Neural cell (in vitro differentiated cells): ENCODE measurements at regions not wholly inside any gene's neighbourhood (a gene's known extent, or its start where the extent isn't known, plus 50 kb on each side); places are given as distances from the start of the nearest gene placed in this dataset.

Experiments
- H2AFZ ChIP-seq: fragments of 200-600, 300-800 bp; sonication (generic), shearing (Covaris generic); 2 replicates; pipeline ENCODE4 v1.6.0; 2014; ENCODE audit warnings: low read depth, mild to moderate bottlenecking, antibody characterized with exemption, low read length, moderate library complexity
- H3F3A ChIP-seq: fragments of 200-600 bp; shearing (Covaris generic); 2 replicates; pipeline ENCODE4 v1.6.1; 2016; ENCODE audit warnings: mild to moderate bottlenecking, moderate library complexity, mixed read lengths, antibody characterized with exemption, low read length; ENCODE audit not compliant: insufficient read depth, poor library complexity, severe bottlenecking
- H3K27ac ChIP-seq: fragments of 200-600, 300-800 bp; sonication (generic), shearing (Covaris generic); 2 replicates; pipeline ENCODE4 v1.5.1; 2014; ENCODE audit warnings: mild to moderate bottlenecking, low read length, moderate library complexity
- H3K27me3 ChIP-seq: fragments of 300-800, 200-600 bp; sonication (generic), shearing (Covaris generic); 2 replicates; pipeline ENCODE4 v1.6.0; 2014; ENCODE audit warnings: mild to moderate bottlenecking, low read depth, low read length, moderate library complexity; ENCODE audit not compliant: insufficient read depth
- H3K36me3 ChIP-seq: fragments of 300-800, 200-600 bp; sonication (generic), shearing (Covaris generic); 2 replicates; pipeline ENCODE4 v1.5.1; 2014; ENCODE audit warnings: mild to moderate bottlenecking, antibody characterized with exemption, low read length, moderate library complexity; ENCODE audit not compliant: insufficient read depth
- H3K4me2 ChIP-seq: fragments of 300-800, 200-600 bp; sonication (generic), shearing (Covaris generic); 2 replicates; pipeline ENCODE4 v1.6.0; 2014; ENCODE audit warnings: mild to moderate bottlenecking, low read length
- H3K4me3 ChIP-seq: fragments of 300-800, 200-600 bp; sonication (generic), shearing (Covaris generic); 2 replicates; pipeline ENCODE4 v1.5.1; 2014; ENCODE audit warnings: mild to moderate bottlenecking, low read length, moderate library complexity
- H3K79me2 ChIP-seq: fragments of 200-600 bp; shearing (Covaris generic); replicated peaks from 2 replicates; pipeline ENCODE4 v1.6.0; 2014; ENCODE audit warnings: mild to moderate bottlenecking, low read length, moderate library complexity; ENCODE audit not compliant: insufficient read depth
- H3K9ac ChIP-seq: fragments of 300-800, 200-600 bp; sonication (generic), shearing (Covaris generic); 2 replicates; pipeline ENCODE4 v1.6.1; 2016; ENCODE audit warnings: mild to moderate bottlenecking, low read length, mixed read lengths
- H3K9me2 ChIP-seq: fragments of 200-600 bp; shearing (Covaris generic); 2 replicates; pipeline ENCODE4 v1.6.1; 2016; ENCODE audit warnings: mild to moderate bottlenecking, low read length, mixed read lengths; ENCODE audit not compliant: insufficient read depth
- H3K9me3 ChIP-seq: fragments of 200-600, 300-800 bp; sonication (generic), shearing (Covaris generic); 2 replicates; pipeline ENCODE4 v1.6.1; 2016; ENCODE audit warnings: mild to moderate bottlenecking, mixed run types, low read length, moderate library complexity, mixed read lengths
- H4K20me1 ChIP-seq: fragments of 200-600 bp; shearing (Covaris generic); 2 replicates; pipeline ENCODE4 v1.6.1; 2016; ENCODE audit warnings: mild to moderate bottlenecking, mixed run types; ENCODE audit not compliant: insufficient read depth
- EP300 ChIP-seq: fragments of 450-650 bp; conservative IDR thresholded peaks from 2 replicates; pipeline ENCODE4 v1.6.1; 2014; ENCODE audit warnings: antibody characterized with exemption, mild to moderate bottlenecking, moderate library complexity; ENCODE audit not compliant: poor library complexity, severe bottlenecking
- EZH2 ChIP-seq: fragments of 200-600, 300-800 bp; shearing (Covaris generic), sonication (generic); IDR thresholded peaks from 2 replicates; pipeline ENCODE4 v1.6.1; 2014; ENCODE audit warnings: antibody characterized with exemption, low read length, borderline replicate concordance, mild to moderate bottlenecking; ENCODE audit not compliant: insufficient read depth, poor library complexity, severe bottlenecking
- MXI1 ChIP-seq: fragments of 450-650 bp; conservative IDR thresholded peaks from 2 replicates; pipeline ENCODE4 v1.6.1; 2014; ENCODE audit warnings: antibody characterized with exemption, mild to moderate bottlenecking; ENCODE audit not compliant: poor library complexity, severe bottlenecking
- POLR2AphosphoS5 ChIP-seq: IDR thresholded peaks from 2 replicates; pipeline ENCODE4 v1.6.1; 2012
- RAD21 ChIP-seq: fragments of 450-650 bp; conservative IDR thresholded peaks from 2 replicates; pipeline ENCODE4 v1.6.1; 2014; ENCODE audit warnings: antibody characterized with exemption, mild to moderate bottlenecking, moderate library complexity
- REST ChIP-seq: IDR thresholded peaks from 2 replicates; pipeline ENCODE4 v1.6.1; 2012; ENCODE audit warnings: borderline replicate concordance
- SMC3 ChIP-seq: fragments of 450-650 bp; conservative IDR thresholded peaks from 2 replicates; pipeline ENCODE4 v1.6.1; 2014; ENCODE audit warnings: antibody characterized with exemption, mild to moderate bottlenecking, moderate library complexity; ENCODE audit not compliant: poor library complexity
- TAF1 ChIP-seq: IDR thresholded peaks from 2 replicates; pipeline ENCODE4 v1.6.1; 2012; ENCODE audit warnings: low read depth
- TF ChIP-seq, protein P1 (sequence below): fragments of 450-650 bp; IDR thresholded peaks from 2 replicates; pipeline ENCODE4 v1.5.1; 2014; ENCODE audit warnings: antibody characterized with exemption, mild to moderate bottlenecking, moderate library complexity; ENCODE audit not compliant: poor library complexity, severe bottlenecking

- TF ChIP-seq RAD21, result no peak
- TF ChIP-seq TAF1, result no peak
- no peak for TF ChIP-seq POLR2AphosphoS5
Observed at GRCh38 chr6:145275787-145276186, 459.5 kb downstream of the EPM2A start (continued).

GRCh38 chr6:145276756-145277155 lies 458.6 kb downstream of the EPM2A start:
- no peak overlapping the region for H2AFZ ChIP-seq
- H3K27me3 ChIP-seq, result no peaks in the 10 kb centered on the region
- no peak overlapping the region for H3K4me2 ChIP-seq

GRCh38 chr6:145277358-145278086 lies 457.8 kb downstream of the EPM2A start:
- Histone ChIP-seq H3K36me3 (no peaks in the 10 kb centered on the region), H3K4me2 (no peak overlapping the region), H3K9me3 (no peaks in the 10 kb centered on the region), H3K27ac (no peak overlapping the region), H4K20me1 (no peaks in the 10 kb centered on the region), H3K9me2 (no peaks in the 10 kb centered on the region), H3F3A (no peaks in the 10 kb centered on the region), H2AFZ (no peak overlapping the region), H3K79me2 (no peaks in the 10 kb centered on the region), H3K9ac (no peak overlapping the region), H3K4me3 (no peak overlapping the region), H3K27me3 (no peaks in the 10 kb centered on the region)
- TF ChIP-seq EZH2 (no peak), TAF1 (no peak), REST (no peak)
- TF ChIP-seq, protein P1, sequence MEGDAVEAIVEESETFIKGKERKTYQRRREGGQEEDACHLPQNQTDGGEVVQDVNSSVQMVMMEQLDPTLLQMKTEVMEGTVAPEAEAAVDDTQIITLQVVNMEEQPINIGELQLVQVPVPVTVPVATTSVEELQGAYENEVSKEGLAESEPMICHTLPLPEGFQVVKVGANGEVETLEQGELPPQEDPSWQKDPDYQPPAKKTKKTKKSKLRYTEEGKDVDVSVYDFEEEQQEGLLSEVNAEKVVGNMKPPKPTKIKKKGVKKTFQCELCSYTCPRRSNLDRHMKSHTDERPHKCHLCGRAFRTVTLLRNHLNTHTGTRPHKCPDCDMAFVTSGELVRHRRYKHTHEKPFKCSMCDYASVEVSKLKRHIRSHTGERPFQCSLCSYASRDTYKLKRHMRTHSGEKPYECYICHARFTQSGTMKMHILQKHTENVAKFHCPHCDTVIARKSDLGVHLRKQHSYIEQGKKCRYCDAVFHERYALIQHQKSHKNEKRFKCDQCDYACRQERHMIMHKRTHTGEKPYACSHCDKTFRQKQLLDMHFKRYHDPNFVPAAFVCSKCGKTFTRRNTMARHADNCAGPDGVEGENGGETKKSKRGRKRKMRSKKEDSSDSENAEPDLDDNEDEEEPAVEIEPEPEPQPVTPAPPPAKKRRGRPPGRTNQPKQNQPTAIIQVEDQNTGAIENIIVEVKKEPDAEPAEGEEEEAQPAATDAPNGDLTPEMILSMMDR, result no peak

More at GRCh38 chr6:145276756-145277155, 458.6 kb downstream of the EPM2A start:
- no peaks in the 10 kb centered on the region for H4K20me1 ChIP-seq
- no peaks in the 10 kb centered on the region for H3F3A ChIP-seq
- no peaks in the 10 kb centered on the region for H3K9me2 ChIP-seq
- no peaks in the 10 kb centered on the region for H3K79me2 ChIP-seq
- no peak overlapping the region for H3K9ac ChIP-seq
- H3K27ac ChIP-seq, result no peak overlapping the region
- no peaks in the 10 kb centered on the region for H3K9me3 ChIP-seq
- H3K36me3 ChIP-seq, result no peaks in the 10 kb centered on the region
- no peak overlapping the region for H3K4me3 ChIP-seq
- no peak for TF ChIP-seq MXI1
- TF ChIP-seq SMC3, result no peak
- TF ChIP-seq EZH2, result no peak
- TF ChIP-seq, protein P1, result no peak
- no peak for TF ChIP-seq POLR2AphosphoS5
- TF ChIP-seq TAF1, result no peak
- TF ChIP-seq EP300, result no peak
- no peak for TF ChIP-seq RAD21
